ENCODE measurements at regions not wholly inside any gene's neighbourhood (a gene's known extent, or its start where the extent isn't known, plus 50 kb on each side); places are given as distances from the start of the nearest gene placed in this dataset.

GRCh38 chr4:23648854-23649596 is 240.8 kb downstream of the PPARGC1A start:
- CTCF ChIA-PET: no interaction called here
- DNase-seq (ENCODE audit: extremely low spot score): no peak
- TF ChIP-seq, protein P1, sequence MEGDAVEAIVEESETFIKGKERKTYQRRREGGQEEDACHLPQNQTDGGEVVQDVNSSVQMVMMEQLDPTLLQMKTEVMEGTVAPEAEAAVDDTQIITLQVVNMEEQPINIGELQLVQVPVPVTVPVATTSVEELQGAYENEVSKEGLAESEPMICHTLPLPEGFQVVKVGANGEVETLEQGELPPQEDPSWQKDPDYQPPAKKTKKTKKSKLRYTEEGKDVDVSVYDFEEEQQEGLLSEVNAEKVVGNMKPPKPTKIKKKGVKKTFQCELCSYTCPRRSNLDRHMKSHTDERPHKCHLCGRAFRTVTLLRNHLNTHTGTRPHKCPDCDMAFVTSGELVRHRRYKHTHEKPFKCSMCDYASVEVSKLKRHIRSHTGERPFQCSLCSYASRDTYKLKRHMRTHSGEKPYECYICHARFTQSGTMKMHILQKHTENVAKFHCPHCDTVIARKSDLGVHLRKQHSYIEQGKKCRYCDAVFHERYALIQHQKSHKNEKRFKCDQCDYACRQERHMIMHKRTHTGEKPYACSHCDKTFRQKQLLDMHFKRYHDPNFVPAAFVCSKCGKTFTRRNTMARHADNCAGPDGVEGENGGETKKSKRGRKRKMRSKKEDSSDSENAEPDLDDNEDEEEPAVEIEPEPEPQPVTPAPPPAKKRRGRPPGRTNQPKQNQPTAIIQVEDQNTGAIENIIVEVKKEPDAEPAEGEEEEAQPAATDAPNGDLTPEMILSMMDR (IDR thresholded peaks at IDR 0.05; ENCODE audit: control extremely low read depth, extremely low read depth, low read depth, missing control alignments): no peak
- POLR2A ChIA-PET: no interaction called here

GRCh38 chr4:23635468-23635867 is 254.4 kb downstream of the PPARGC1A start:
- TF ChIP-seq, protein P1 (IDR thresholded peaks at IDR 0.05; ENCODE audit: control extremely low read depth, extremely low read depth, low read depth, missing control alignments): no peak
- ChIA-PET CTCF (no interaction called here), POLR2A (no interaction called here)
- no peak for DNase-seq (ENCODE audit: extremely low spot score)

- POLR2A ChIA-PET: no interaction called here
- CTCF ChIA-PET: interaction anchor here (1.2 kb wide), 1 partner anchor 9 kb away, joined by 3 read pairs; no protein-coding TSS in a partner anchor
- no peak for DNase-seq (ENCODE audit: extremely low spot score)
- TF ChIP-seq, protein P1 (IDR thresholded peaks at IDR 0.05; ENCODE audit: control extremely low read depth, extremely low read depth, low read depth, missing control alignments): no peak
Observed at GRCh38 chr4:23631255-23631950, 258.4 kb downstream of the PPARGC1A start.

DNA sequence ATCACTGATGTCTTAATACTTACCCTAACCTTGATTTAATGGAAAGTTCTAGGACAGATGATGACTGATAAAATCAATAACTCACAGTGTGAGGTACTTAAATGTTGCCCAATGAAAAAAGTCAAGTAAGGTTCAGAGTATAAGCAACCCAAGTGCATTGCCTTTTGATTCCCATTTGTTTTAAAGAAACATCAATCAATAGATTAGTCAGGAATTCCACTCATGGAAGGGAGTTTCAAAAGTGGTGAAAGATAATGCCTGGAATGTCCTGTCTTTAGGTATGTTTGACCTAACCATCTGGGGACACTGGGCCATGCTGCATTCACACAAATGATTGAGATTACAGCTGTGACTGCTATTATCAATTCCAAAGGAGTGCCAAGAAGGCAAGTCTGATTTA is 259.7 kb downstream of the PPARGC1A start:
- TF ChIP-seq, protein P1 (IDR thresholded peaks at IDR 0.05; ENCODE audit: control extremely low read depth, extremely low read depth, low read depth, missing control alignments): no peak

GRCh38 chr4:23629421-23629820 is 260.4 kb downstream of the PPARGC1A start:
- POLR2A ChIA-PET: no interaction called here
- DNase-seq (ENCODE audit: extremely low spot score): no peak
- CTCF ChIA-PET: interaction anchor here (1.6 kb wide), 1 partner anchor 15 kb away, joined by 6 read pairs; no protein-coding TSS in a partner anchor
- TF ChIP-seq, protein P1 (IDR thresholded peaks at IDR 0.05; ENCODE audit: control extremely low read depth, extremely low read depth, low read depth, missing control alignments): no peak

More for the DNA sequence above, 259.7 kb downstream of the PPARGC1A start:
- CTCF ChIA-PET: no interaction called here
- POLR2A ChIA-PET: no interaction called here
- DNase-seq (ENCODE audit: extremely low spot score): no peak

GRCh38 chr4:23614284-23614892 is 275.5 kb downstream of the PPARGC1A start:
- CTCF ChIA-PET: interaction anchor here (0.9 to 1.5 kb wide), 7 partner anchors 11 to 613 kb away, joined by 3 to 6 read pairs (median 3); no protein-coding TSS in a partner anchor
- TF ChIP-seq, protein P1 (IDR thresholded peaks at IDR 0.05; ENCODE audit: control extremely low read depth, extremely low read depth, low read depth, missing control alignments): peak; percentile 10
- POLR2A ChIA-PET: no interaction called here
- DNase-seq (ENCODE audit: extremely low spot score): peak; percentile 5

All from GM10248 (cell line).